ENCODE measurements at regions not wholly inside any gene's neighbourhood (a gene's known extent, or its start where the extent isn't known, plus 50 kb on each side); places are given as distances from the start of the nearest gene placed in this dataset.
A peak's percentile ranks its signal among the peaks of the same experiment; 100 is the strongest.

GRCh38 chr6:71034563-71035345 lies 77.9 kb upstream of the B3GAT2 start:
- intact Hi-C loops (cut with micrococcal nuclease) = no loop called here
- Mint-ChIP-seq H3K27me3 (ENCODE audit: low read depth in 3 of 3) (peaks cover 0 to 1% (median 0%) of the 10 kb centered on the region in 3 donors), H3K36me3 (no peaks in the 10 kb centered on the region), H3K4me1 (no peaks in the 10 kb centered on the region), H3K9me3 (peaks cover 0 to 11% (median 3%) of the 10 kb centered on the region in 7 donors), H3K4me3 (no peak overlapping the region), H3K27ac (no peak overlapping the region)
- Histone ChIP-seq H3K27me3 (ENCODE audit: control insufficient read depth in 2 of 2, insufficient read depth in 2 of 2, low read length in 2 of 2) (no peaks in the 10 kb centered on the region), H3K27ac (ENCODE audit: low read depth in 1 of 2, low read length in 2 of 2) (no peak overlapping the region), H3K4me1 (ENCODE audit: control insufficient read depth in 1 of 2, insufficient read depth in 2 of 2, low read length in 2 of 2) (no peaks in the 10 kb centered on the region), H3K4me3 (replicated peaks in 1 of 3; ENCODE audit: low read depth in 2 of 3, low read length in 3 of 3) (no peak overlapping the region), H3K9ac (ENCODE audit: insufficient read depth, low read length, poor library complexity, severe bottlenecking) (no peak overlapping the region), H4K20me1 (ENCODE audit: insufficient read depth, low read length) (no peaks in the 10 kb centered on the region), H3K4me2 (replicated peaks; ENCODE audit: extremely low read depth, low read length, poor library complexity, severe bottlenecking) (no peak overlapping the region), H3K9me3 (replicated peaks in 1 of 2; ENCODE audit: control insufficient read depth in 1 of 2, insufficient read depth in 1 of 2, low read length in 2 of 2) (no peaks in the 10 kb centered on the region), H3K79me2 (ENCODE audit: insufficient read depth, low read length) (no peaks in the 10 kb centered on the region), H3K36me3 (replicated peaks in 1 of 2; ENCODE audit: control insufficient read depth in 1 of 2, insufficient read depth in 2 of 2, low read length in 2 of 2) (no peaks in the 10 kb centered on the region), H2AFZ (ENCODE audit: insufficient read depth, low read depth, low read length, poor library complexity, severe bottlenecking) (no peak overlapping the region)
- TF ChIP-seq CTCF (IDR thresholded peaks at IDR 0.05) = no peak
- no peak for DNase-seq
- 90% methylated on average over 3 of the region's 4 CpGs for WGBS (ENCODE audit: insufficient coverage)

DNA sequence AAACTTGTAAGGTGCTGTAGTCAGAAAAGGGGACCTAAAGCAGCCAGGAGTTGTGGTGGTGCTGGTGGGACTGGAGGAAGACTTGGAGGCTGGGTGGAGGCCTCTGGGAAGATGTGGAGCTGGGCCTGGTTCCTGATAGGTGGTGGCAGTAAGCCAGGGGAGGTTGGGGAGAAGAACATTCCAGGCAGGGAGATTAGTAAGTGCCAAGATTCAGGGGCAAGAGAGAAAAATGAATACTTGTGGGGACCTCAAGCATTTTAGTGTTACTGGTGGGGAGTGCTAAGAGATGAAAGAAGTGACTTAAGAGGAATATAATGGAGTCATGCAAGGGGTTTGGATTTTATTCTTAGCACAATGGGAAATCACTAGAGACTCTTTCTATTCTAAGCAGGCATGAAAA lies 79.0 kb upstream of the B3GAT2 start:
- no peaks in the 10 kb centered on the region for H3K36me3 Mint-ChIP-seq
- peaks cover 0 to 1% (median 0%) of the 10 kb centered on the region in 3 donors for H3K27me3 Mint-ChIP-seq (ENCODE audit: low read depth in 3 of 3)
- no peaks in the 10 kb centered on the region for H3K4me1 Mint-ChIP-seq
- intact Hi-C loops (cut with micrococcal nuclease) = no loop called here
- H3K27ac Mint-ChIP-seq = no peak overlapping the region
- H3K4me3 Mint-ChIP-seq = peak overlapping the region in 1 of 2 donors; percentile 42
- H3K4me1 ChIP-seq (ENCODE audit: control insufficient read depth in 1 of 2, insufficient read depth in 2 of 2, low read length in 2 of 2) = no peaks in the 10 kb centered on the region
- peaks cover 0 to 11% (median 3%) of the 10 kb centered on the region in 7 donors for H3K9me3 Mint-ChIP-seq
- no peaks in the 10 kb centered on the region for H3K36me3 ChIP-seq (replicated peaks in 1 of 2; ENCODE audit: control insufficient read depth in 1 of 2, insufficient read depth in 2 of 2, low read length in 2 of 2)
- TF ChIP-seq CTCF (IDR thresholded peaks at IDR 0.05) = no peak
- H3K4me2 ChIP-seq (replicated peaks; ENCODE audit: extremely low read depth, low read length, poor library complexity, severe bottlenecking) = no peak overlapping the region
- no peak overlapping the region for H2AFZ ChIP-seq (ENCODE audit: insufficient read depth, low read depth, low read length, poor library complexity, severe bottlenecking)
- no peaks in the 10 kb centered on the region for H3K79me2 ChIP-seq (ENCODE audit: insufficient read depth, low read length)
- no peaks in the 10 kb centered on the region for H3K27me3 ChIP-seq (ENCODE audit: control insufficient read depth in 2 of 2, insufficient read depth in 2 of 2, low read length in 2 of 2)
- no peak overlapping the region for H3K9ac ChIP-seq (ENCODE audit: insufficient read depth, low read length, poor library complexity, severe bottlenecking)
- H3K4me3 ChIP-seq (replicated peaks in 1 of 3; ENCODE audit: low read depth in 2 of 3, low read length in 3 of 3) = no peak overlapping the region
- H4K20me1 ChIP-seq (ENCODE audit: insufficient read depth, low read length) = no peaks in the 10 kb centered on the region
- DNase-seq = no peak
- no peak overlapping the region for H3K27ac ChIP-seq (ENCODE audit: low read depth in 1 of 2, low read length in 2 of 2)
- H3K9me3 ChIP-seq (replicated peaks in 1 of 2; ENCODE audit: control insufficient read depth in 1 of 2, insufficient read depth in 1 of 2, low read length in 2 of 2) = no peaks in the 10 kb centered on the region
